ENCODE measurements at regions not wholly inside any gene's neighbourhood (a gene's known extent, or its start where the extent isn't known, plus 50 kb on each side); places are given as distances from the start of the nearest gene placed in this dataset.

GRCh38 chr2:194346193-194346592, 1310.8 kb upstream of the SLC39A10 start:
- Histone ChIP-seq H3K4me3 (ENCODE audit: low read depth, low read length, poor library complexity, severe bottlenecking) (no peak overlapping the region), H3K79me2 (ENCODE audit: insufficient read depth, low read depth, low read length) (no peaks in the 10 kb centered on the region), H4K20me1 (ENCODE audit: insufficient read depth, low read length) (no peaks in the 10 kb centered on the region), H3K4me1 (ENCODE audit: insufficient read depth, low read length, poor library complexity, severe bottlenecking) (no peaks in the 10 kb centered on the region), H3K9me3 (ENCODE audit: low read length) (no peaks in the 10 kb centered on the region), H3K9me2 (ENCODE audit: insufficient read depth, low read length) (no peaks in the 10 kb centered on the region), H2AFZ (ENCODE audit: low read length) (no peak overlapping the region), H3K4me2 (ENCODE audit: low read length) (no peak overlapping the region), H3K36me3 (ENCODE audit: insufficient read depth, low read length) (no peaks in the 10 kb centered on the region), H3K27ac (ENCODE audit: low read depth, low read length, poor library complexity, severe bottlenecking) (no peak overlapping the region)
- CTCF ChIA-PET (ENCODE audit: unreplicated experiment) = no interaction called here
- no peak for DNase-seq (ENCODE audit: low spot score)
- BruUV-seq (replicated peaks) = no TSS peak
- POLR2A ChIA-PET = no interaction called here
- TF ChIP-seq CTCF (conservative IDR thresholded peaks at IDR 0.05; ENCODE audit: low read length) = no peak
- TF ChIP-seq EZH2phosphoT487 (IDR thresholded peaks at IDR 0.05; ENCODE audit: borderline replicate concordance, low read depth, low read length) = no peak
- intact Hi-C loops (cut with micrococcal nuclease; ENCODE audit: unreplicated experiment) = no loop called here

- Histone ChIP-seq H2AFZ (ENCODE audit: low read length) (no peak overlapping the region), H3K4me2 (ENCODE audit: low read length) (no peak overlapping the region), H3K9me3 (ENCODE audit: low read length) (no peaks in the 10 kb centered on the region), H3K4me3 (ENCODE audit: low read depth, low read length, poor library complexity, severe bottlenecking) (no peak overlapping the region), H3K79me2 (ENCODE audit: insufficient read depth, low read depth, low read length) (no peaks in the 10 kb centered on the region), H3K27ac (ENCODE audit: low read depth, low read length, poor library complexity, severe bottlenecking) (no peak overlapping the region), H3K36me3 (ENCODE audit: insufficient read depth, low read length) (no peaks in the 10 kb centered on the region), H3K4me1 (ENCODE audit: insufficient read depth, low read length, poor library complexity, severe bottlenecking) (no peaks in the 10 kb centered on the region), H3K9me2 (ENCODE audit: insufficient read depth, low read length) (no peaks in the 10 kb centered on the region), H4K20me1 (ENCODE audit: insufficient read depth, low read length) (no peaks in the 10 kb centered on the region)
- ChIA-PET POLR2A (no interaction called here), CTCF (ENCODE audit: unreplicated experiment) (no interaction called here)
- BruUV-seq (replicated peaks) = no TSS peak
- TF ChIP-seq CTCF (conservative IDR thresholded peaks at IDR 0.05; ENCODE audit: low read length) (no peak), EZH2phosphoT487 (IDR thresholded peaks at IDR 0.05; ENCODE audit: borderline replicate concordance, low read depth, low read length) (no peak)
- DNase-seq (ENCODE audit: low spot score) = no peak
- intact Hi-C loops (cut with micrococcal nuclease; ENCODE audit: unreplicated experiment) = no loop called here
These were observed 1311.7 kb upstream of the SLC39A10 start for GRCh38 chr2:194345347-194345746.

GRCh38 chr2:194343167-194343566, 1313.9 kb upstream of the SLC39A10 start:
- POLR2A ChIA-PET = interaction anchor here (0.6 to 1.0 kb wide), 2 partner anchors 64 to 556 kb away, joined by 3 read pairs; no protein-coding TSS in a partner anchor
- no peaks in the 10 kb centered on the region for H3K79me2 ChIP-seq (ENCODE audit: insufficient read depth, low read depth, low read length)
- no peak overlapping the region for H3K4me2 ChIP-seq (ENCODE audit: low read length)
- CTCF ChIA-PET (ENCODE audit: unreplicated experiment) = no interaction called here
- no peak overlapping the region for H3K4me3 ChIP-seq (ENCODE audit: low read depth, low read length, poor library complexity, severe bottlenecking)
- no peaks in the 10 kb centered on the region for H3K9me2 ChIP-seq (ENCODE audit: insufficient read depth, low read length)
- no peak for TF ChIP-seq EZH2phosphoT487 (IDR thresholded peaks at IDR 0.05; ENCODE audit: borderline replicate concordance, low read depth, low read length)
- TF ChIP-seq CTCF (conservative IDR thresholded peaks at IDR 0.05; ENCODE audit: low read length) = no peak
- DNase-seq (ENCODE audit: low spot score) = no peak
- H3K27ac ChIP-seq (ENCODE audit: low read depth, low read length, poor library complexity, severe bottlenecking) = no peak overlapping the region
- no peak overlapping the region for H2AFZ ChIP-seq (ENCODE audit: low read length)
- H3K9me3 ChIP-seq (ENCODE audit: low read length) = no peaks in the 10 kb centered on the region
- intact Hi-C loops (cut with micrococcal nuclease; ENCODE audit: unreplicated experiment) = no loop called here
- H3K4me1 ChIP-seq (ENCODE audit: insufficient read depth, low read length, poor library complexity, severe bottlenecking) = no peaks in the 10 kb centered on the region
- no TSS peak for BruUV-seq (replicated peaks)
- H4K20me1 ChIP-seq (ENCODE audit: insufficient read depth, low read length) = no peaks in the 10 kb centered on the region
- no peaks in the 10 kb centered on the region for H3K36me3 ChIP-seq (ENCODE audit: insufficient read depth, low read length)
